ENCODE measurements at regions not wholly inside any gene's neighbourhood (a gene's known extent, or its start where the extent isn't known, plus 50 kb on each side); places are given as distances from the start of the nearest gene placed in this dataset.

- TF ChIP-seq TCF7L2 (IDR thresholded peaks at IDR 0.05; ENCODE audit: low read depth, low read length): no peak
- no peak for TF ChIP-seq CTCF (IDR thresholded peaks at IDR 0.05)
- TF ChIP-seq POLR2AphosphoS5 (IDR thresholded peaks at IDR 0.05; ENCODE audit: low read depth, low read length): no peak
- no peak for TF ChIP-seq SIN3A (IDR thresholded peaks at IDR 0.05; ENCODE audit: borderline replicate concordance, insufficient read depth, low read depth, low read length)
These were observed 631.0 kb upstream of the ALCAM start for GRCh38 chr3:104735691-104736090.
